ENCODE measurements at regions not wholly inside any gene's neighbourhood (a gene's known extent, or its start where the extent isn't known, plus 50 kb on each side); places are given as distances from the start of the nearest gene placed in this dataset.

- TF ChIP-seq CTCF (IDR thresholded peaks at IDR 0.05; ENCODE audit: poor library complexity, severe bottlenecking) (no peak), TAF1 (IDR thresholded peaks at IDR 0.05; ENCODE audit: low read depth) (no peak), REST (IDR thresholded peaks at IDR 0.05; ENCODE audit: borderline replicate concordance) (no peak), EZH2 (IDR thresholded peaks at IDR 0.05; ENCODE audit: borderline replicate concordance, insufficient read depth, low read length, poor library complexity, severe bottlenecking) (no peak), RAD21 (conservative IDR thresholded peaks at IDR 0.05) (no peak), MXI1 (conservative IDR thresholded peaks at IDR 0.05; ENCODE audit: poor library complexity, severe bottlenecking) (no peak), POLR2AphosphoS5 (IDR thresholded peaks at IDR 0.05) (no peak), EP300 (conservative IDR thresholded peaks at IDR 0.05; ENCODE audit: poor library complexity, severe bottlenecking) (no peak), SMC3 (conservative IDR thresholded peaks at IDR 0.05; ENCODE audit: poor library complexity) (no peak)
- Histone ChIP-seq H3K36me3 (ENCODE audit: insufficient read depth, low read length) (no peaks in the 10 kb centered on the region), H3K27ac (ENCODE audit: low read length) (no peak overlapping the region), H3K79me2 (replicated peaks; ENCODE audit: insufficient read depth, low read length) (no peaks in the 10 kb centered on the region), H3F3A (ENCODE audit: insufficient read depth, low read length, poor library complexity, severe bottlenecking) (no peaks in the 10 kb centered on the region), H3K9me3 (ENCODE audit: low read length) (no peaks in the 10 kb centered on the region), H2AFZ (ENCODE audit: low read depth, low read length) (no peak overlapping the region), H3K9me2 (ENCODE audit: insufficient read depth, low read length) (no peaks in the 10 kb centered on the region), H3K9ac (ENCODE audit: low read length) (no peak overlapping the region), H4K20me1 (ENCODE audit: insufficient read depth) (no peaks in the 10 kb centered on the region), H3K4me3 (ENCODE audit: low read length) (no peak overlapping the region), H3K27me3 (ENCODE audit: insufficient read depth, low read depth, low read length) (no peaks in the 10 kb centered on the region), H3K4me2 (ENCODE audit: low read length) (no peak overlapping the region)
Observed at GRCh38 chr3:8305371-8305770, 196.3 kb upstream of the LMCD1 start.

- no peak for TF ChIP-seq RAD21 (conservative IDR thresholded peaks at IDR 0.05)
- TF ChIP-seq SMC3 (conservative IDR thresholded peaks at IDR 0.05; ENCODE audit: poor library complexity), result no peak
- no peak for TF ChIP-seq EZH2 (IDR thresholded peaks at IDR 0.05; ENCODE audit: borderline replicate concordance, insufficient read depth, low read length, poor library complexity, severe bottlenecking)
- no peak for TF ChIP-seq TAF1 (IDR thresholded peaks at IDR 0.05; ENCODE audit: low read depth)
- TF ChIP-seq CTCF (IDR thresholded peaks at IDR 0.05; ENCODE audit: poor library complexity, severe bottlenecking), result no peak
- no peak for TF ChIP-seq EP300 (conservative IDR thresholded peaks at IDR 0.05; ENCODE audit: poor library complexity, severe bottlenecking)
- no peak for TF ChIP-seq POLR2AphosphoS5 (IDR thresholded peaks at IDR 0.05)
- no peak for TF ChIP-seq REST (IDR thresholded peaks at IDR 0.05; ENCODE audit: borderline replicate concordance)
- no peak for TF ChIP-seq MXI1 (conservative IDR thresholded peaks at IDR 0.05; ENCODE audit: poor library complexity, severe bottlenecking)
Observed at GRCh38 chr3:8307545-8308110, 194.0 kb upstream of the LMCD1 start.

More at GRCh38 chr3:8307545-8308110, 194.0 kb upstream of the LMCD1 start:
- no peak overlapping the region for H3K27ac ChIP-seq (ENCODE audit: low read length)
- no peaks in the 10 kb centered on the region for H3K27me3 ChIP-seq (ENCODE audit: insufficient read depth, low read depth, low read length)
- no peak overlapping the region for H3K9ac ChIP-seq (ENCODE audit: low read length)
- H3K4me2 ChIP-seq (ENCODE audit: low read length), result no peak overlapping the region
- H2AFZ ChIP-seq (ENCODE audit: low read depth, low read length), result no peak overlapping the region
- H3F3A ChIP-seq (ENCODE audit: insufficient read depth, low read length, poor library complexity, severe bottlenecking), result no peaks in the 10 kb centered on the region
- no peaks in the 10 kb centered on the region for H3K9me2 ChIP-seq (ENCODE audit: insufficient read depth, low read length)
- no peaks in the 10 kb centered on the region for H4K20me1 ChIP-seq (ENCODE audit: insufficient read depth)
- no peaks in the 10 kb centered on the region for H3K36me3 ChIP-seq (ENCODE audit: insufficient read depth, low read length)
- no peaks in the 10 kb centered on the region for H3K79me2 ChIP-seq (replicated peaks; ENCODE audit: insufficient read depth, low read length)
- no peak overlapping the region for H3K4me3 ChIP-seq (ENCODE audit: low read length)
- no peaks in the 10 kb centered on the region for H3K9me3 ChIP-seq (ENCODE audit: low read length)
